ENCODE measurements at regions not wholly inside any gene's neighbourhood (a gene's known extent, or its start where the extent isn't known, plus 50 kb on each side); places are given as distances from the start of the nearest gene placed in this dataset.

DNA sequence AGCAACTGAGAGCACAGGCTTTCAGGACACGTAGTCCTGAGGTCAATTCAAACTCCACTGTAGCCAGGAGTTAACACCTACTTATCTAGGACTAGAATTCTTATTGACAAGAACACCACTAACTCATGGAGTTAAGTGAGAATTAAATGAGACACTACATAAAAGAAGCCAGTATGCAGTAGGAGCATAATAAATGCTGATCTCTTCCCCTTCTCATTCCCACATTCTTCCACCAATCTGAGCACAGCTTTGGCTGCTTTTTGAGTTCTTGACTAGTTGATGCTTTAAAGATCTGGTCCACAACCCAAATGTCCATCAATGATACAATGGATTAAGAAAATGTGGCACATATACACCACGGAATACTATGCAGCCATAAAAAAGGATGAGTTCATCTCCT lies 55.2 kb downstream of the TTC32 start:
- DNase-seq, result no peak

DNA sequence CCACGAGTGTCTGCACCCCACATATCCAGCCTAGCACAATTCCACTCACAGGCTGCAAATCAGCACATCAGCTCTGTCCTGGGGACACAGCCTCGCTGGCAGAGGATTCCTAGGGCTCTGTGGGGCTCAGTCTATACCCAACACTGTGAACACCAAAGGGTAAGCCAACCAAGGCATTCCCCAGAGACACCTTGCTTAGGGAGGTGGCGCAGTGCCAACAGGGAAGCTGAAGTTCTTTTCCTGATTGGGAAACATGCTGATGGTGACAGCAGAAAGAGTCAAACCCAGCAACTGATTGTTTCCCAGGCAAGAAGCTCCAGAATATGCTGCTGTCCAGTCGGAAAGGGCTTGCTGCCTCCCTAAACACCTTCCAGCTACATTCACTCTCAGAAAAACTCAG lies 55.8 kb downstream of the TTC32 start:
- DNase-seq, result no peak

DNA sequence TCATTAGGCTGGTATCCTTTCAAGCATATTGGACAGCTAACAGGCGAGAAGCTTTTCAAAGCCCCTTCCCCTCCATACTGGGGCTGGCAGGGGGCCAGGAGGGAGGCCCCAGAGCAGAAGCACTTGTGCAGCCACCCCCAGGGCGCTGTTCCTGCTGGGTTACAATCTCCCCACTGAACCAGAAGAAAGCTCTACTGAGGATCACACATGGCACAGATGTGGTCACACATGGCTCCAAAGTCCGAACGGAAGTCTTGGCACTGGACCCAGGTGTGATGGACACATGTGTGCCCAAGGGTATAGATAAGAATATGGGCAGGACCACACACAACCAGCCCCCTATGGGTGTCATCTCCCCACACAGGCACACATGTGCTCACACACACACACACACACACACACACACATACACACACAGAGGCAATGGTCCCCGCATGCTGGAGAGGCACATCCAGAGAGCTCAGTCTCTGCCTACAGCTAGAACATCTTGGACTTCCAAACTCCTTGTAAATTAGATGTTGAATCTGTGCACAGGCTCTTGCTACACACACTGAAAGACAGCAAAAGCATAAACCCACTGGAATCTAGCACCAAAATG lies 56.4 kb downstream of the TTC32 start:
- no peak for DNase-seq

DNA sequence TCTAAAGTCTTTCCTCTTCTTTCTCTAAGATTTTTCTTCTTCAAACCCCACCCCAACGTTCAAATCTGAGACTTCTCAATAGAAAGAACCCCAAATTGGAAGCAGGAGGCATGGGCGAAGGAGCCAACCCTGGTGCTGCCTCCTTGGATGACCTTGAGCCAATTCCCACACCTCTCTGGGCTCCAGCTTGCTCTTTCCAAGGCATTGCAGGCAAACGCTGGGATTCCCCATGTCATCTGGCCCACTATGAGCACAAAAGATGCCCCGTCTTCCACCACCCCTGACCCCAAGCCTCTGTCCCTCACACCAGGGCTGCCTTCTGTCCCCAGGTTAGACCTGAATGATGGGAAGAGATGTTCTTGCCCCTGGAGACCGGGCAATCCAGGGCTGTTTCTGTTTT lies 57.0 kb downstream of the TTC32 start:
- DNase-seq, result no peak

DNA sequence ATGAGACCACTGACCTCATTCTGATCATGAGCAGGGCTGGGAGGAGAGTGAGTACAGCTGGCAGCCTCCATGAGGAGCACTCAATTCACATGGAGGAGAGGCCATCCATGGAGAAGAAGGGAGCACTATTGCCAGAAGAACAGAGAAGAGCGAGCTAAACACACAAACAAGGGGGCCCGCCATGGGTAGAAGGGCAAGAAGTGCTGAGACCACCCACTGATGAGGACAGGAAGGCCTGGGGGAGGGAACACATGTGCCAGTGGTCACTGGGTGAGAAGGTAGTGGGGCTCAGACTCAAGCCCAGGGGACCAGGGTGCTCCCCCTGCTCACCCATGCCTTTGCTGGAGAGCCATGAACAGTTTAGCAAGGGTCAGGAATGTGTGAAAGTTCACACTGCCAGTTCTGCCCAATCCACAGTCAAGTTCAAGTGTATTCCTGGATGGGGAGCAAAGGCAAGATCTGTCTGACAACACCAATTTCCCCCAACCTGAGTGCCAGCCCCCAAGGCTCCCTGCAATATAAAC lies 57.7 kb downstream of the TTC32 start:
- no peak for DNase-seq

DNA sequence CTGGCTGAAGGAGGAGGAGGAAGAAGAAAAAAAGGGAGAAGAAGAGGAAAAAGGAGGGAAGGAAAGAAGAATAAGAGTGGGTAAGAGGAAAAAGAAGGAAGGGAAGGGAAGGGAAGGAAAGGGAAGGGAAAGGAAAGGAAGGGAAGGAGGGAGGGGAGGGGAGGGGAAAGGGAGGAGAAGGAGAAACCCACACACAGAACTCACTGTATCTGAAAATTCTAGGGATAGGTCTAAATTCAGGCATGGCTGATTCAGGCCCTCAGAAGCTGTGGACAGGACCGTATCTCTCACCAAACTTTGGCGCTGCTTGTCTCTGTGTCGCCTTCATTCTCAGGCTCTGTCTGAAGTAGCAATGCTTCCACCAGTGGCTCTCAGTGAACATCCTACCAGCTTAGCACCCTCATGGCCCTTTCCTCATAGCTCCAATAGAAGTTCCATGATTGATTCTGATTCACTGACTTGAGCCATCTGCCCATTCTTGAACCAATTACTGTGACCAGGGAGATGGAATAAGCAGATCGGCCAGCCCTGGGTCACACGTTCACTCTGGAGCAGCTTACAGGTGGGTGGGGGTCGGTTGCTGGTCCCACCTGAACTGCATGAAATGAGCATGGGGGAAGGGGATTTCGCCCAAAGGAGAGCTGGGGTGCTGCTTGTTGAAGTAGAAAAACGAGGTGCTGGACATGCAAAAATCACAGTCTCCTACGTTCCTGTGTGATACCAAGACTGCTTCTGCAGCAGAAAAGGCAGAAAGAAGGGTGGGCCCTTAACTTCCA lies 59.7 kb downstream of the TTC32 start:
- DNase-seq, result no peak

DNA sequence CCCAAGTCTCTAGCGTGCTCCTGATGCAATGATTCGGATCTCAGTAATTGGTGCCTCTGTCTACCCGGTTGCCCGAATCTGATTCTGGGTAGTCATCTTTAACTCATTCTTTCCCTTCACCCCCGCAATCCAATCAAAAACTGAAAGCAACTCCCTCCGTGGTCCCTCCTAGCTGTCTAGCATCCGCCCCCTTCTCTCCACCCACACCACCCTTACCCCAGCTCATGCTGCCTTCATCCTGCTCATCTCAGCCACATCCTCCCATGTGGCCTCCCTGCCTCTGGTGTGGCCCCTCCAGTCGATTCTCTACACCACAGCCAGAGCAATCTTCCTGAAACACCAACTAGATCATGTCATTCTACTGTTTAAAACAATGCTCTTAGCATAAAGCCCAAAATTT lies 62.3 kb downstream of the TTC32 start:
- no peak for DNase-seq

DNA sequence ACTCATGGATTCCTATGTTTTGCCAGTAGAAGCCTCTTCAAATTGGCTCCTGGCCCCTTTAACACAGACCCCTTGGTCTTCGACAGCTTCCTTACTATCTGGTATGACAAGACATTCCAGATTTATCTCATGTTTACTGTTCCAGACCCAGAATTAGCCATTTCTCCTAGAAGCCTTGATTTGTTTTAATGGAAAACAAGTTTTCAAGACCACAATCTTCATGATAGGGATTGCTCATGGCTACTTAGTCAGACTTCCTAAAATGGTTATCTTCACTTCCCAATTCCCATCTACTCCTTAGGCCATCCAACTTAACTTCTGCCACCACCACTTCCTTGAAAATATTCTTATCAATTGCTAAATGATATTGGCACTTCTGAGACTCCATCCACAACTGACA lies 63.2 kb downstream of the TTC32 start:
- no peak for DNase-seq

DNA sequence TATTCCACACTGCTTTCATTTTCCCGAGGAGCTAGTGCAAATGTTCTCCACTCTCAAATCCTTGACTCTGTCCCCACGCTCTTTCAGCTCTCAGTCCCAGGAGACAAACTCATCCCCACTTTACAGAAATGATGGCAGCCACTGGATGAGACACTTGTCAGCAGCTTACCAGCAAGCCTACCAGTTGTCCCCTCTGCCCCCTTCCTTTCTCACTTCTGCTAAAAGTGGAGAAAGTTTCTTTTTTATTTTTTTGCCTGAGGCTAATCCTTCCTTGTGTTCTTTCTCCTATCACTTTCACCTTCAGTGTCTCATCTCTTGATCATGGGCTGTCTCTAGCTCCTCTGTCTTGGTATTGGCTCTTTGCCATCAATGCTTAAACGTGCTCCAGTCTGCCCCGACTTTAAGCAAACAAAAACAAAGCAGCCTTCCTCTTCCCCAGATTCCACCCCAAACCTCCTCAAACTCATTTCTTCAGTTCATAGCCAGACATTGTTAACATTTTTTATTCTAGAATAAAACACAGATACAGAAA lies 64.5 kb downstream of the TTC32 start:
- no peak for DNase-seq

DNA sequence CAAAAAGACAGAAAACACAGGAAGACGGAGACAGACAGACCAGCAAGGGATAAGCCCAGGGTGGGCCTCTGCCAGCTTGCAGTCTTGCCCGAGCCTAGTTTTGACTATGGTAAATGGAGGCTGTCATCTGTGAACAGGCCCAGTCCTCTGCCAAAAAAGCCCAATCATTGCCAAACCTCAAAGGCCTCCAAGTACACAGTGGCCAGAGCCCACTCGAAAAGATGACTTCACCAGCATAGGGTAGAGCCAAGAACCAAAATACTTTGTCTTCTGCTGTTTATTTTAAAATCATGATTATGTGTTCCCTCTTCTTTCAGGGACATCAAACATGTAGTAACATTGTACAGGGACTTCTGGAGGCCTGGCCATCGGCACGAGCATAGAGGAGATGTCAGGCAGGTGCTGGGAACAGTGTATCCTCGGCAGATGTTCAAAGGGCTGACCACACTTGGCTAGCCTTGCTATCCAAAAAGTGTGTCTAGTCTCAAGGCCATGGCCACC lies 66.0 kb downstream of the TTC32 start:
- no peak for DNase-seq

DNA sequence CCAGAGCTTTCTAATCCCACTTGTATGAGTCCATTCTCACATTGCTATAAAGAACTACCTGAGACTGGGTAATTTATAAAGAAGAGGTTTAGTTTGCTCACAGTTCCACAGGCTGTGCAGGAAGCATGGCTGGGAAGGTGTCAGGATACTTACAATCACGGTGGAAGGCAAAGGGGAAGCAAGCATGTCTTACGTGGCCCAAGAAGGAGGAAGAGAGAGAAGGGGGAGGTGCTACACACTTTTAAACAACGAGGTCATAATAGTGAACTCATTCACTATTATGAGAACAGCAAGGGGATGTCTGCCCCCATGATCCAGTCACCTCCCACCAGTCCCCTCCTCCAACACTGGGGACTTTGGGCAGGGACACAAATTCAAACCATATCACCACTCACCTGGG lies 67.8 kb downstream of the TTC32 start:
- DNase-seq, result no peak

DNA sequence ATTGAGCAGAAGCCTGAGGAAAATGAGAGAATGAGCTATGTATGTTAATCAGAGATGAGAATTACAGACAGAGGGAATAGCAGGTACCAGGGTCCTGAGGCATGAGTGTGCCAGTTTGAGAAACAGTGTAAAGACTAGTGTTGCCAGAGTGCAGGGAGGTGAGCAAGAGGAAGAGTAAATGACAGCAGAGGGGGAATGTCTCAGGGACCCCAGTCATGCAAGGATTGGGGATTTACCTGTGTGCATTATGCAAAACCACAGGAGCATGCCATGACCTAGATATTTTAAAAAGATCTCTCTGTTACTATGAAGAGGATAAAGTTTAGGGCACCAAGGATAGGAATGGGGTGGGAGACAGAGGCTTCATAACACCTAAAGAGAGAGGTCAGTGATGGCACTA lies 72.1 kb downstream of the TTC32 start:
- no peak for DNase-seq

DNA sequence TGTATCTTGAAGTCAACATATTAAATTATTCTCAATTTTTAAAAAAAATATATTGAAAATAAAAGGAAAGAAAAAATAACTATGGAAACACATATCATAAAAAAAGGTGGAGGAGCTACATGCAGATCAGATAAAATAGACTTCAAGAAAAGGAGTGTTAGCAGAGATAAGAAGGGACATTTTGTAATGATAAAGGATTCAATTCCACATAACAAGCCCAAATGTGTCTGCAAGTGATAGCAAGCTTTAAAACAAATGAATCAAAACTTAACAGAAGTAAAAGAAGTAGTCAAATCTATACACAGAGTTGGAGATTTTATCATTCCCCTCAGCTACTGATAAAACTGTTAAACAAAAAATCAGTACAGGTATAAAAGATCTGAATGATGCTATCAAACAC lies 74.9 kb downstream of the TTC32 start:
- DNase-seq, result no peak

DNA sequence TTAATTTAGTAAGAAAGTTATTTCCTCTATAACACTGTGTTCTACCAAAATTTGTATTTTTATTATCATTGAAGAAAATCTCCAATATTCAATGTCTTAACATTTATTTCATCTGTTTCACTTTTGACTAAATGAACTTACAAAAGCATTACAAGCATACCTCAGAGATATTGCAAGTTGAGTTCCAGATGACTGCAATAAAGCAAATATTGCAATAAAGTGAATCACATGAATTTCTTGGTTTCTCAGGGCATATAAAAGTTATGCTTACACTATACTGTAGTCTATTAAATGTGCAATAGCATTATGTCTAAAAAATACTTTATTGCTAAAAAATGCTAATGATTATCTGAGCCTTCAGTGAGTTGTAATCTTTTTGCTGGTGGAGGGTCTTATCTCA lies 78.3 kb downstream of the TTC32 start:
- DNase-seq, result no peak

DNA sequence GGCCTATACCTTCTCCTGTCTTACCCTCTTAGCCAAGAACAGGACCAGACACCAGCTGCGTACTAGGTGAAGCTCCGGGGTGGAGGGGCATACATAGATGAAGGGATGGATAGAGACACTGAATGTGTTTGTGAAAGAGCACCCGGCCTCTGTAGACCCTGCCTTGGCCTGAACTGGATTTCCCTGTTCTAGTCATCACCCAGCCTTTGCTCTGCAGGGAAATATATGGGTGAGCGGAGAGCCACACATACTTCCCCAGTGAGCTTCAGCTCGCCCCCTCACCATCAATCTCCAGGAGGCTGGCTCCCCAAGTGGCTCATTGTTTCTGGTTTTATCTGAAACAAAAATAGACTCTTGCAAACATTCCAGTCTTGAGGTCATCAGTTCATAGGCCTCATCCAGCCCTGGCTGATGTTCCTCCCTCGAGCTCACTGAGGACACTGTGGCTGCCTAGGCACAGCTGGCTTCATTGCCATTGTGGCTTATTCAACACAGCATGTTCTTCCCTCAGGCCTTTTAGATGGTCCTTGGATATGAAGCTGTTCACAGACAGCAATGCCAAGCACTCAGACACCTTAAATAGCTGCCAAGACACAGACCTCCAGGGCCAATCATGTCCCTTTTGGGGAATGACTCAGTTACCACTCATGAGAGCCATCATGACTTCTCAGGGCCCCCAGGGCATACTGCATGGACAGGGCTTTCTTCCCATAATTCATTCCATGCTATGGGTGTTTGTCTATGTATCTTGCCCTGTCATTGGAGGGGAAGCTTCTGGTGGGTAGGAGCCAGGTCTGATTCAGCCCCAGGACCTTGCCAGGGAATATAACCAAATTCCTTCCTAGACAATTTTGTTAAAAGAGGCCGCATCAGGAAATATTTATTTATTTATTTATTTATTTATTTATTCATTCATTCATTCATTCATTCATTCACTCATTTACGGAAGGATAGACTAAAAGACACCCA lies 82.4 kb downstream of the TTC32 start:
- DNase-seq, result no peak

DNA sequence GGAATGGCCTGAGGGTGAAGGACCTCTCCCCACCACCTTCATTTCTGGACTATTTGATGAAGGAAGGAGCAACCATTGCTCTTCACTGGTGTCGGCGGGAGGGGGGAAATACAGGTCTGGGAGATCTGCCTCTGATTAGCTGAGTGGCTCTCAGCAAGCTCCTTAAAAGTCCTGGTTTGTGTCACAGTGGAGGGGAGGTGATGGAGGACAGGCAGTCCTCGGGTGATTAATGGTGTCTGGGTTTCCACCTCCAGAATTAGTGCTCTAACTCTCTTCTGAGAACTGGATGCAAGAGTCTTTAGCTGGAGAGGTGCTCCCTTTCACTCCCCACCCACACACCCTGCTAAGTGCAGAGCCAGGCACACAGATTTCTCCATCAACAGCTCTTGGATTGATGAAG lies 83.2 kb downstream of the TTC32 start:
- DNase-seq, result no peak

DNA sequence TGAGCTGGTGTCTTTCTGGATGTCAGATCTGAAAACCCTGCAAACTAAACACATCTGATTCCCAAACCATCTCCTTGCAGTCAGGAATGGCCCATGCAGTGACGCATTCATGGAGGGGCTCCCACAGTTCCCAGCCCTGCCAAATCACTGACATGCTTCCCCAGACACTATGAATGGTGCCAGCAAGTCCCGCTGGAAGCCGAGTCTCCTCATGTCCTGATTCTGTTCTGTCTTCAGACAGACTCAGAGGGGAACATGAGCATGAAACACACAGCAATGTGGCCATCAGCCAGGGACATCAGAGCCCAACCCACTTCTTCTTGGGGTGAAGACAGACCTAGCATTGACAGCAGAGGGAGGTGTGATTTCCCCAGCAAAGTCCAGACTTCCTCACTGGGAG lies 83.7 kb downstream of the TTC32 start:
- no peak for DNase-seq

DNA sequence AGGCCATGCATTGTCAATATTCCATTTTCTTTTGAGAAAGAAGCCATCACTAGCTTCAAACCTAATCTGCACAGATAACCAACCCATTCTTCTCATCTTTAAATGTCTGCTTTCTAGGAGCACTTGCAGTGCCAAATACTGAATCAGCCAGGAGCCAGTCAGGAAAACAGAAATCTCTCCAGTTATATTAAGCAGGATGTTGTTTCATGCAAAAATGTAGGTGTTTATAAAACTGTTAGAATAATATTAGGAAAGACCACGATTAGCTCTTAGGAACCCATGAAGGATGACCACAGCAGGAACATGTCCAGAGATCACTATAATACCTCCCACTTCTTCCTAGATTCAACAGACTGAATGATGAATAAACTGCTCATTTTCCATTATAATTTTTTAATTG lies 86.0 kb downstream of the TTC32 start:
- no peak for DNase-seq

DNA sequence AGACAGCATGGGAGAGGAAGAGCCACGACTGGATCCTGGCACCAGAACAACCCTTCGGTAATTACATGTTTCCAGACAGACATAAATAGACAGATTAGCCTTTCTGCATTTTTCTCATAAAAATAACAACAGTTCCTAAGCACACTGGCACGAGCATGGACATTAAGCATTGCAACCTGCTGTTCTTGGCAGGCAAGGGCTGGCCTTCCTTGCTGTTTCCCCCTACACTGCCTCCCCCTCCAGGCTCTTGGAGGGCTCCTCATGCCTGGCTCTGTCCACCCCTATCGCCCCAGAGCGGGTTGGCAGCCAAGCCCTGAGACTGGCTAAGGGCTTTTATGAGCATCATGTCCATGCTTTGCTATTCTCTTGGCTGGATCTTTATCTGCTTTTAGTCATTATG lies 89.6 kb downstream of the TTC32 start:
- no peak for DNase-seq

DNA sequence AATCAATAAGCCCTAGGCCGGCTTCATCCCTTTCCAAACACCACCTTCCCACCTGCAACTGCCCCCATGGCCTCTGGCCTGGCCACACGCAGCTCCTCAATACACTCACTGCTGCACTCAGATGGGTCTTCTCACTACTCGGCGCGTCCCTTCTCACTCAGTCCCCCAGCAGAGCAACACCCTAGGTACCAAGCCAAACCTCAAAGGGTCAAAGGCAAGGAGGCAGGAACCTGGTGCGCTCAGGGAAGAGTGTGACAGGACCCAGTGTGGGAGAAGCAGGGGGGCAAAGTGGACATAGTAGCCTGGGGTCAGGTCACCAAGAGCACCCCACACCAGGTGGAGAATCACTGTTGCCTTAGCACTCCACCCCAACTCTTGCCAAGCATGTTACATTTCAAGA lies 90.6 kb downstream of the TTC32 start:
- DNase-seq, result no peak

DNA sequence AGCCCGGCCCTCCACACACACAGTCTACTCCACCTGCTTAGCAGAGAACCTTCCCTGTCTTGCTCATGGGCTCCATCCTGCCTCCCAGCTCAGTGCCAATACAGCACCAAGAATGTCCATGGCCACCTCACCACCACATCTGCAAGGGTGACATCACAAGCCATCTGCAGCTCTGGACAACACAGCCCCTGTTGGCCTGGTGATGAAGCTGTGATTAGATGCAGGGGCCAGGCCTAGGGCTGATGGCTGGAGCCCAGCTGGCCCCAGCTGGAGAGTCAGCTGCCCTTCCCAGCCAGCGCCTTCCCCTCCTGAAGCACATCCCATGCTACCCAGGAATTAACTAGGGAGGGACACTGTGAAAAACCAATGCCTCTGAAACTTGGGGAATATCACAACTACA lies 91.1 kb downstream of the TTC32 start:
- no peak for DNase-seq

DNA sequence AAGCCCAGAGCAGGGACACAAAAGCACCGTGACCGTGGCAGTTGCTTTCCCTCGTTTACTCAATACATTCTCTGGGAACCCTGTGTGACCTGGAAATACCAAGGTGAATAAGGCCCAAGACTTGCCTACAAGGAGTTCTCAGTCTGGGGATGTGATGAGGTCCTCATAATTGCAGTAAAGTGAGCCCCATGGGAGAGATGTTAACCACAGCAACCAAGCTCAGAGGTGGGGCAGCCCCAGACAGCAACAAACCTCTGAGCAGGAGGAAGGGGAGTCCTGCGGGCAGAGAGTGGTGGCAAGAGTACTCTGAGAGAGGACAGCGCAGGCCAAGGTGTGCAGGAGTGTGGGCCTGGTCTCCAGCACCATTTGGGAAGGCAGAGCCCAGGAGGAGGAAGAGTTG lies 91.6 kb downstream of the TTC32 start:
- DNase-seq, result no peak
